IMR-90 (cell line): ENCODE measurements at regions not wholly inside any gene's neighbourhood (a gene's known extent, or its start where the extent isn't known, plus 50 kb on each side); places are given as distances from the start of the nearest gene placed in this dataset.

ENCODE experiments used
- ATAC-seq: fragments of 200-7000 bp; cut with Tn5 transposase; 2 replicates; pipeline ENCODE4 v1.9.1; 2020; ENCODE audit warnings: low read depth, mild to moderate bottlenecking, moderate library complexity
- BruUV-seq: library from RNA; stranded (reverse); fragments of 400-500 nt; replicated peaks from 2 replicates; lab custom pipeline; 2021; lab: Mats Ljungman, UMichigan
- CTCF ChIA-PET: fragments of 300-600 bp; formaldehyde crosslinking; extraction: SDS; loops from one replicate; lab custom pipeline; 2021; ENCODE audit warnings: antibody characterized with exemption; lab: Yijun Ruan, JAX
- POLR2A ChIA-PET: fragments of 300-600 bp; sonication (Branson Sonifier 250); formaldehyde crosslinking; loops from one replicate; lab custom pipeline; 2022; ENCODE audit warnings: antibody characterized with exemption; ENCODE audit not compliant: unreplicated experiment; lab: Charles Lee
- DNase-seq: peaks from one replicate; pipeline ENCODE4 v3.0.0; 2013
- H2AFZ ChIP-seq: replicated peaks from 2 replicates; pipeline ENCODE3; 2013; ENCODE audit warnings: low read length, mild to moderate bottlenecking; ENCODE audit not compliant: poor library complexity
- H2AK5ac ChIP-seq: 2 replicates; pipeline ENCODE4 v1.6.1; 2013; ENCODE audit warnings: low read depth, low read length, inconsistent platforms
- H2AK9ac ChIP-seq: replicated peaks from 2 replicates; pipeline ENCODE3; 2013; ENCODE audit warnings: mild to moderate bottlenecking, low read depth, low read length, moderate library complexity; ENCODE audit not compliant: poor library complexity
- H2BK120ac ChIP-seq: 2 replicates; pipeline ENCODE4 v1.6.1; 2013; ENCODE audit warnings: low read depth, low read length, inconsistent platforms
- H2BK15ac ChIP-seq: 3 replicates; pipeline ENCODE4 v1.6.1; 2013; ENCODE audit warnings: low read depth, low read length, inconsistent platforms
- H2BK20ac ChIP-seq: 2 replicates; pipeline ENCODE4 v1.6.1; 2013; ENCODE audit warnings: low read depth, mild to moderate bottlenecking, inconsistent platforms, low read length, moderate library complexity
- H2BK5ac ChIP-seq: 2 replicates; pipeline ENCODE4 v1.6.1; 2013; ENCODE audit warnings: mild to moderate bottlenecking, low read depth, low read length, inconsistent platforms; ENCODE audit not compliant: poor library complexity, severe bottlenecking
- H3K14ac ChIP-seq: replicated peaks from 2 replicates; pipeline ENCODE4 v1.6.1; 2013; ENCODE audit warnings: low read depth, low read length, inconsistent platforms
- H3K18ac ChIP-seq: 2 replicates; pipeline ENCODE4 v1.6.1; 2013; ENCODE audit warnings: low read depth, low read length, control low read depth
- H3K23ac ChIP-seq: 2 replicates; pipeline ENCODE4 v1.6.1; 2013; ENCODE audit warnings: low read depth, low read length, inconsistent platforms
- H3K27ac ChIP-seq: 2 replicates; pipeline ENCODE4 v1.5.1; 2013; ENCODE audit warnings: mild to moderate bottlenecking, control low read depth, low read length; ENCODE audit not compliant: insufficient read depth
- H3K27me3 ChIP-seq: 2 replicates; pipeline ENCODE4 v1.6.1; 2013; ENCODE audit warnings: low read length; ENCODE audit not compliant: control insufficient read depth, insufficient read depth
- H3K36me3 ChIP-seq: 2 replicates; pipeline ENCODE4 v1.6.1; 2013; ENCODE audit warnings: low read length, mixed read lengths; ENCODE audit not compliant: control insufficient read depth, insufficient read depth
- H3K4ac ChIP-seq: 2 replicates; pipeline ENCODE4 v1.6.1; 2013; ENCODE audit warnings: low read depth, low read length, inconsistent platforms
- H3K4me1 ChIP-seq: 2 replicates; pipeline ENCODE4 v1.6.1; 2013; ENCODE audit warnings: low read length, mixed read lengths; ENCODE audit not compliant: control insufficient read depth, insufficient read depth
- H3K4me2 ChIP-seq: 2 replicates; pipeline ENCODE4 v1.6.1; 2013; ENCODE audit warnings: low read depth, mild to moderate bottlenecking, control low read depth, low read length, moderate library complexity
- H3K4me3 ChIP-seq: 2 replicates; pipeline ENCODE4 v1.5.1; 2013; ENCODE audit warnings: low read depth, mild to moderate bottlenecking, control low read depth, low read length, moderate library complexity; ENCODE audit not compliant: insufficient read depth
- H3K56ac ChIP-seq: 2 replicates; pipeline ENCODE4 v1.6.1; 2013; ENCODE audit warnings: low read length, inconsistent platforms; ENCODE audit not compliant: insufficient read depth; ENCODE audit errors: extremely low read depth
- H3K79me1 ChIP-seq, 2 experiments: 2 replicates each; pipeline ENCODE4 v1.6.1; 2013; ENCODE audit warnings: low read length in 2 of 2, inconsistent platforms in 1 of 2, low read depth in 1 of 2
- H3K9ac ChIP-seq: 2 replicates; pipeline ENCODE4 v1.6.1; 2013; ENCODE audit warnings: low read depth, low read length, control low read depth
- H3K9me1 ChIP-seq: 2 replicates; pipeline ENCODE4 v1.6.1; 2013; ENCODE audit warnings: low read length, inconsistent platforms; ENCODE audit not compliant: insufficient read depth
- H3K9me3 ChIP-seq: 2 replicates; pipeline ENCODE4 v1.6.1; 2013; ENCODE audit warnings: low read length; ENCODE audit not compliant: control insufficient read depth, insufficient read depth
- H4K20me1 ChIP-seq: 2 replicates; pipeline ENCODE4 v1.6.1; 2013; ENCODE audit warnings: low read length, inconsistent platforms; ENCODE audit not compliant: insufficient read depth
- H4K5ac ChIP-seq: 2 replicates; pipeline ENCODE4 v1.6.1; 2013; ENCODE audit warnings: mild to moderate bottlenecking, low read depth, low read length, control low read depth
- H4K8ac ChIP-seq, 2 experiments: 2 replicates each; pipeline ENCODE4 v1.6.1; 2013; ENCODE audit warnings: low read depth in 2 of 2, low read length in 2 of 2, control low read depth in 1 of 2, inconsistent platforms in 1 of 2
- H4K91ac ChIP-seq: 2 replicates; pipeline ENCODE4 v1.6.1; 2013; ENCODE audit warnings: low read depth, low read length, inconsistent platforms; ENCODE audit not compliant: insufficient read depth
- BHLHE40 ChIP-seq: fragments of 150-350 bp; IDR thresholded peaks from 2 replicates; pipeline ENCODE4 v1.6.1; 2016; ENCODE audit warnings: mild to moderate bottlenecking, low read depth, low read length
- CEBPB ChIP-seq: IDR thresholded peaks from 2 replicates; pipeline ENCODE4 v1.6.1; 2012; ENCODE audit warnings: low read depth, low read length, improper control_type of control experiment
- CHD1 ChIP-seq: IDR thresholded peaks from 2 replicates; pipeline ENCODE4 v1.6.1; 2012; ENCODE audit warnings: low read depth, low read length, improper control_type of control experiment
- CTCF ChIP-seq: conservative IDR thresholded peaks from 2 replicates; pipeline ENCODE4 v1.5.1; 2012; ENCODE audit warnings: mild to moderate bottlenecking, low read depth, low read length, improper control_type of control experiment
- ELK1 ChIP-seq: fragments of 150-350 bp; IDR thresholded peaks from 2 replicates; pipeline ENCODE4 v1.6.1; 2016; ENCODE audit warnings: low read depth, mild to moderate bottlenecking, low read length, moderate library complexity, borderline replicate concordance
- FOS ChIP-seq: fragments of 150-350 bp; IDR thresholded peaks from 2 replicates; pipeline ENCODE4 v1.6.1; 2016; ENCODE audit warnings: low read depth, low read length
- MAFK ChIP-seq: IDR thresholded peaks from 2 replicates; pipeline ENCODE4 v1.6.1; 2012; ENCODE audit warnings: low read depth, low read length, improper control_type of control experiment
- MAZ ChIP-seq: IDR thresholded peaks from 2 replicates; pipeline ENCODE4 v1.6.1; 2012; ENCODE audit warnings: low read depth, mild to moderate bottlenecking, low read length, improper control_type of control experiment, moderate library complexity, borderline replicate concordance
- MXI1 ChIP-seq: IDR thresholded peaks from 2 replicates; pipeline ENCODE4 v1.6.1; 2012; ENCODE audit warnings: low read depth, mild to moderate bottlenecking, low read length, moderate library complexity, borderline replicate concordance
- NFE2L2 ChIP-seq: fragments of 150-350 bp; IDR thresholded peaks from 2 replicates; pipeline ENCODE4 v1.6.1; 2016; ENCODE audit warnings: low read depth, mild to moderate bottlenecking, low read length
- POLR2A ChIP-seq: IDR thresholded peaks from 2 replicates; pipeline ENCODE4 v1.6.1; 2012; ENCODE audit warnings: mild to moderate bottlenecking, low read depth, low read length
- RAD21 ChIP-seq: IDR thresholded peaks from 2 replicates; pipeline ENCODE4 v1.6.1; 2012; ENCODE audit warnings: low read length, improper control_type of control experiment
- RCOR1 ChIP-seq: IDR thresholded peaks from 2 replicates; pipeline ENCODE4 v1.6.1; 2012; ENCODE audit warnings: mild to moderate bottlenecking, low read length, improper control_type of control experiment; ENCODE audit not compliant: insufficient replicate concordance
- USF2 ChIP-seq: fragments of 150-350 bp; IDR thresholded peaks from 2 replicates; pipeline ENCODE4 v1.6.1; 2017; ENCODE audit warnings: mild to moderate bottlenecking, antibody characterized with exemption, low read length, low read depth
- dilution Hi-C: fragments of 300-500 bp; cut with HindIII; formaldehyde crosslinking; loops from one replicate; pipeline ENCODE4 v1.14.3; 2018; ENCODE audit warnings: low sequenced_read_pairs; ENCODE audit not compliant: unreplicated experiment
- in situ Hi-C: fragments of 300-500 bp; cut with MboI; formaldehyde crosslinking; loops from 3 replicates; pipeline ENCODE4 v1.14.3; 2019; ENCODE audit warnings: low sequenced_read_pairs, inconsistent platforms, mixed read lengths
- intact Hi-C: fragments of 100-400 bp; cut with micrococcal nuclease; formaldehyde crosslinking; loops from 2 replicates; pipeline ENCODE4 v1.10.0; 2022

GRCh38 chr14:61223552-61223951, 57.6 kb downstream of the TMEM30B start:
- CTCF ChIA-PET = no interaction called here
- Histone ChIP-seq H3K27me3 (no peaks in the 10 kb centered on the region), H4K5ac (no peak overlapping the region), H3K4me1 (peaks cover 25% of the 10 kb centered on the region), H3K9ac (no peak overlapping the region), H4K8ac (no peak overlapping the region), H4K91ac (no peak overlapping the region), H3K79me1 (no peaks in the 10 kb centered on the region), H2BK5ac (no peak overlapping the region), H3K18ac (no peak overlapping the region), H3K36me3 (no peaks in the 10 kb centered on the region), H3K9me3 (no peaks in the 10 kb centered on the region), H2AFZ (no peak overlapping the region), H4K20me1 (no peaks in the 10 kb centered on the region), H2AK5ac (no peak overlapping the region), H2BK15ac (no peak overlapping the region), H3K23ac (no peak overlapping the region), H2AK9ac (no peak overlapping the region), H3K14ac (no peak overlapping the region), H3K4me3 (no peak overlapping the region), H2BK20ac (no peak overlapping the region), H3K4me2 (no peak overlapping the region), H3K4ac (no peak overlapping the region), H3K56ac (no peak overlapping the region), H3K27ac (no peak overlapping the region), H2BK120ac (no peak overlapping the region), H3K9me1 (peaks cover 13% of the 10 kb centered on the region)
- intact Hi-C loops = no loop called here
- no TSS peak for BruUV-seq
- POLR2A ChIA-PET = no interaction called here
- TF ChIP-seq USF2 (no peak), CEBPB (no peak), MXI1 (no peak), BHLHE40 (no peak), CHD1 (no peak), RAD21 (no peak), POLR2A (no peak), NFE2L2 (no peak), RCOR1 (no peak), MAFK (no peak), CTCF (no peak), ELK1 (no peak), MAZ (no peak), FOS (no peak)
- DNase-seq (no peak), ATAC-seq (no peak)
- in situ Hi-C loops = no loop called here
- dilution Hi-C loops = no loop called here
